CD1c-positive myeloid dendritic cell (primary cell): ENCODE measurements at regions not wholly inside any gene's neighbourhood (a gene's known extent, or its start where the extent isn't known, plus 50 kb on each side); places are given as distances from the start of the nearest gene placed in this dataset.

Experiments used
- DNase-seq: peaks from one replicate; pipeline ENCODE4 v3.0.0-alpha.2; 2016; ENCODE audit errors: extremely low spot score

GRCh38 chr12:102781117-102781516 is 135.9 kb downstream of the PAH start:
- peak; percentile 45 for DNase-seq

GRCh38 chr12:102776041-102776440 is 141.0 kb downstream of the PAH start:
- no peak for DNase-seq

- peak; percentile 49 for DNase-seq
Observed at GRCh38 chr12:102769323-102769916, 147.6 kb downstream of the PAH start.

GRCh38 chr12:102766961-102767360 is 150.1 kb downstream of the PAH start:
- no peak for DNase-seq

GRCh38 chr12:102765736-102766135 is 151.3 kb downstream of the PAH start:
- no peak for DNase-seq

GRCh38 chr12:102763471-102763870 is 153.6 kb downstream of the PAH start:
- DNase-seq: no peak

- no peak for DNase-seq
Observed at GRCh38 chr12:102763061-102763460, 154.0 kb downstream of the PAH start.

GRCh38 chr12:102760322-102760721 is 156.7 kb downstream of the PAH start:
- no peak for DNase-seq

GRCh38 chr12:102759466-102759865 is 157.6 kb downstream of the PAH start:
- no peak for DNase-seq

- DNase-seq: no peak
Observed at GRCh38 chr12:102757882-102758226, 159.2 kb downstream of the PAH start.

- no peak for DNase-seq
Observed at GRCh38 chr12:102757154-102757881, 159.7 kb downstream of the PAH start.

GRCh38 chr12:102756530-102756929 is 160.5 kb downstream of the PAH start:
- DNase-seq: no peak

- DNase-seq: no peak
Observed at GRCh38 chr12:102755266-102755665, 161.8 kb downstream of the PAH start.

GRCh38 chr12:102753802-102754201 is 163.2 kb downstream of the PAH start:
- DNase-seq: no peak

- DNase-seq: no peak
Observed at GRCh38 chr12:102748704-102749103, 168.3 kb downstream of the PAH start.

- no peak for DNase-seq
Observed at GRCh38 chr12:102746963-102747362, 170.1 kb downstream of the PAH start.

- DNase-seq: no peak
Observed at GRCh38 chr12:102745971-102746600, 171.0 kb downstream of the PAH start.

GRCh38 chr12:102741196-102741595 is 175.8 kb downstream of the PAH start:
- no peak for DNase-seq

GRCh38 chr12:102740141-102740955 is 176.7 kb downstream of the PAH start:
- no peak for DNase-seq

GRCh38 chr12:102736328-102736727 is 180.7 kb downstream of the PAH start:
- no peak for DNase-seq

GRCh38 chr12:102735104-102735503 is 181.9 kb downstream of the PAH start:
- DNase-seq: no peak

- DNase-seq: no peak
Observed at GRCh38 chr12:102730996-102731395, 186.0 kb downstream of the PAH start.
